ENCODE measurements at regions not wholly inside any gene's neighbourhood (a gene's known extent, or its start where the extent isn't known, plus 50 kb on each side); places are given as distances from the start of the nearest gene placed in this dataset.

DNA sequence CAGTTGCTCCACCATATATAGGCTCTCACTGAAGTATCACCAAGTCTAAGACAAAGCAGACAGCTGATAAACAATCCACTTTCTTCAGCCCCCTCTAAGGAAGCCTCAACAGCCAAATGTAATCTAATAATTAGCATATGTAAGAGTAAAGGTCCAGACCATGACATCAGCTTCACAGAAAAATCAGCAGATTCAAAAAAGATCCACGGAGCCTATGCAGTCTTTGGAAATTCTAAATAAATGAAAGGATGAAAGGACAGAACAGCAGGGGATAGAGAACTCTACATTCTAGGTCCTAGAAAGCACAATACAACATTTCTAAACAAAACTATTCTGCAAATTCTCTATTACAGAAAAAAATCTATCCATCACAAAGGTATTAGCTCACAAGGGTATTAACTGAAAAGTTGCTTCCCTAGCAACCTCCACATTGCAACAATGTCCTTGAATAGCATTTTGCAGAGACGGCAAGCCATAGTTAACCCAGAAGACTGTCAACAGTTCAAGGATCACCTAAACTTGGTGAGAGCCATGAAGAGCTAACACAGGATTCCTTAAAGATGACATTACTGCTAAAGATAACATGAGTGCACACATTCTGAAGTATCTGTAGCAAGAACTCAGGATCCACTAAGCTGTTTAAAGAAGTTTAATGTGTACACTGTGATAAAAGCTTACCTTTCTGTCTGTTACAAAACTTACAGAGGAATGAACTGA is 74.3 kb downstream of the SIPA1L2 start:
- 24% methylated on average over 2 of the region's 2 CpGs; no CpG with 5 or more reads in 1 of the 2 experiments for WGBS, 2 experiments (ENCODE audit: insufficient coverage in 1 of 2, insufficient read length in 1 of 2)
- DNase-seq: no peak
- peak overlapping the region; percentile 87 for H3K27ac ChIP-seq (ENCODE audit: low read depth, low read length)
- H3K36me3 ChIP-seq (ENCODE audit: control insufficient read depth, insufficient read depth, low read length): peaks cover 15% of the 10 kb centered on the region
- Mint-ChIP-seq H3K9me3 (no peaks in the 10 kb centered on the region), H3K27ac (peak overlapping the region; percentile 91), H3K4me3 (peak overlapping the region; percentile 24), H3K4me1 (peaks cover 81% of the 10 kb centered on the region), H3K36me3 (ENCODE audit: low read depth) (peaks cover 2% of the 10 kb centered on the region), H3K27me3 (ENCODE audit: insufficient read depth) (no peaks in the 10 kb centered on the region)
- H3K9me3 ChIP-seq (ENCODE audit: control insufficient read depth, low read length): no peaks in the 10 kb centered on the region
- peak overlapping the region; percentile 50 for H3K9ac ChIP-seq (ENCODE audit: extremely low read depth, low read length, poor library complexity, severe bottlenecking)
- TF ChIP-seq, protein P1, sequence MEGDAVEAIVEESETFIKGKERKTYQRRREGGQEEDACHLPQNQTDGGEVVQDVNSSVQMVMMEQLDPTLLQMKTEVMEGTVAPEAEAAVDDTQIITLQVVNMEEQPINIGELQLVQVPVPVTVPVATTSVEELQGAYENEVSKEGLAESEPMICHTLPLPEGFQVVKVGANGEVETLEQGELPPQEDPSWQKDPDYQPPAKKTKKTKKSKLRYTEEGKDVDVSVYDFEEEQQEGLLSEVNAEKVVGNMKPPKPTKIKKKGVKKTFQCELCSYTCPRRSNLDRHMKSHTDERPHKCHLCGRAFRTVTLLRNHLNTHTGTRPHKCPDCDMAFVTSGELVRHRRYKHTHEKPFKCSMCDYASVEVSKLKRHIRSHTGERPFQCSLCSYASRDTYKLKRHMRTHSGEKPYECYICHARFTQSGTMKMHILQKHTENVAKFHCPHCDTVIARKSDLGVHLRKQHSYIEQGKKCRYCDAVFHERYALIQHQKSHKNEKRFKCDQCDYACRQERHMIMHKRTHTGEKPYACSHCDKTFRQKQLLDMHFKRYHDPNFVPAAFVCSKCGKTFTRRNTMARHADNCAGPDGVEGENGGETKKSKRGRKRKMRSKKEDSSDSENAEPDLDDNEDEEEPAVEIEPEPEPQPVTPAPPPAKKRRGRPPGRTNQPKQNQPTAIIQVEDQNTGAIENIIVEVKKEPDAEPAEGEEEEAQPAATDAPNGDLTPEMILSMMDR (conservative IDR thresholded peaks at IDR 0.05): no peak
- H3K4me1 ChIP-seq (ENCODE audit: control insufficient read depth, insufficient read depth, low read length): peaks cover 60% of the 10 kb centered on the region
- no peaks in the 10 kb centered on the region for H3K27me3 ChIP-seq (ENCODE audit: control insufficient read depth, insufficient read depth, low read length, poor library complexity, severe bottlenecking)
- H3K4me3 ChIP-seq (ENCODE audit: low read length): peak overlapping the region; percentile 67

DNA sequence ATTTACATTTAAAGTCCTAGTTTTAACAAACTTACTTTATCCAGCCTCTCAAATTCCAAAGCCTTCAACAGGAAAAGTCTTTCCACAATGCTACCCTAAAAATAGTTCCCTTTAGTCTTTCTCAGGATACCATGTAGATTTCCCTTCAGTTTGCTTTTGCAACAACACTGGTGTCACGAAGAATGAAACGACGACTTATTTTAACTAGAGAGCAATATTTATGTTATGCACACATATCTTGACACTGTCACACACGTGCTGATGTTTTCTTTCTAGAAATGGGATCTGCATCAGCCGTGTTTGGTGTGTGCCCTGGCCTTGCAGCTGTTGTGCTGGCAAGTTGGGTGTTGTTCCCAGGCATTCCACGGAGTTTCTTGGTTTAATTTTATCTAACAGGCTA is 75.5 kb downstream of the SIPA1L2 start:
- Mint-ChIP-seq H3K9me3 (no peaks in the 10 kb centered on the region), H3K36me3 (ENCODE audit: low read depth) (peaks cover 2% of the 10 kb centered on the region), H3K4me1 (peaks cover 83% of the 10 kb centered on the region), H3K4me3 (peak overlapping the region; percentile 24), H3K27me3 (ENCODE audit: insufficient read depth) (no peaks in the 10 kb centered on the region), H3K27ac (peak overlapping the region; percentile 91)
- TF ChIP-seq, protein P1 (conservative IDR thresholded peaks at IDR 0.05): no peak
- Histone ChIP-seq H3K27ac (ENCODE audit: low read depth, low read length) (peak overlapping the region; percentile 87), H3K4me1 (ENCODE audit: control insufficient read depth, insufficient read depth, low read length) (peaks cover 51% of the 10 kb centered on the region), H3K9ac (ENCODE audit: extremely low read depth, low read length, poor library complexity, severe bottlenecking) (no peak overlapping the region), H3K4me3 (ENCODE audit: low read length) (peak overlapping the region; percentile 67), H3K36me3 (ENCODE audit: control insufficient read depth, insufficient read depth, low read length) (peaks cover 11% of the 10 kb centered on the region), H3K27me3 (ENCODE audit: control insufficient read depth, insufficient read depth, low read length, poor library complexity, severe bottlenecking) (no peaks in the 10 kb centered on the region), H3K9me3 (ENCODE audit: control insufficient read depth, low read length) (no peaks in the 10 kb centered on the region)
- peak; percentile 33 for DNase-seq
- 71 to 73% methylated on average over 3 to 6 of the region's 6 CpGs for WGBS, 2 experiments (ENCODE audit: insufficient coverage in 1 of 2, insufficient read length in 1 of 2)

DNA sequence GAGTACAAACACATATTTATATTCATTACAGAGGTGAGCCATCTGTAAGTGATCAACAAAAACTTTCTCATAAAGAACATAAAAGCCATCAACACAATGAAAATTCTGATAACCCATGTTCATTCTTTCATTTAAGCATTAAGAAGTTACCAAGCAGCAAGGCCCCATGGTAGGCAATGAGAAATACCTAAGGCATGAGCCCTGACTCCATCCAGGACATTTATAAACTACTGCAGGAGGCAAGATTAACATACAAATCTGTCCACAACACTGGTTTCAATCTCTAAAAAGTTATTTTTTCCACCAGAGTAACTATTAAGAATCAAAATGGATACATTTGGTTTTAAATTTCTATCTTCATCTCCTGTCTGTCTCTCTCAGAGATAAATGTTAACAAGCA is 76.1 kb downstream of the SIPA1L2 start:
- H3K4me1 ChIP-seq (ENCODE audit: control insufficient read depth, insufficient read depth, low read length): peaks cover 52% of the 10 kb centered on the region
- H3K4me1 Mint-ChIP-seq: peaks cover 84% of the 10 kb centered on the region
- peak; percentile 18 for DNase-seq
- peak overlapping the region; percentile 45 for H3K27ac Mint-ChIP-seq
- peaks cover 11% of the 10 kb centered on the region for H3K36me3 ChIP-seq (ENCODE audit: control insufficient read depth, insufficient read depth, low read length)
- peaks cover 2% of the 10 kb centered on the region for H3K36me3 Mint-ChIP-seq (ENCODE audit: low read depth)
- no peaks in the 10 kb centered on the region for H3K27me3 Mint-ChIP-seq (ENCODE audit: insufficient read depth)
- peak overlapping the region; percentile 87 for H3K27ac ChIP-seq (ENCODE audit: low read depth, low read length)
- no peak overlapping the region for H3K9ac ChIP-seq (ENCODE audit: extremely low read depth, low read length, poor library complexity, severe bottlenecking)
- no peaks in the 10 kb centered on the region for H3K9me3 Mint-ChIP-seq
- no peak overlapping the region for H3K4me3 Mint-ChIP-seq
- no peaks in the 10 kb centered on the region for H3K27me3 ChIP-seq (ENCODE audit: control insufficient read depth, insufficient read depth, low read length, poor library complexity, severe bottlenecking)
- TF ChIP-seq, protein P1 (conservative IDR thresholded peaks at IDR 0.05): no peak
- H3K9me3 ChIP-seq (ENCODE audit: control insufficient read depth, low read length): no peaks in the 10 kb centered on the region
- H3K4me3 ChIP-seq (ENCODE audit: low read length): peak overlapping the region; percentile 67

Data from endodermal cell (in vitro differentiated cells).